ENCODE measurements at regions not wholly inside any gene's neighbourhood (a gene's known extent, or its start where the extent isn't known, plus 50 kb on each side); places are given as distances from the start of the nearest gene placed in this dataset.

DNA sequence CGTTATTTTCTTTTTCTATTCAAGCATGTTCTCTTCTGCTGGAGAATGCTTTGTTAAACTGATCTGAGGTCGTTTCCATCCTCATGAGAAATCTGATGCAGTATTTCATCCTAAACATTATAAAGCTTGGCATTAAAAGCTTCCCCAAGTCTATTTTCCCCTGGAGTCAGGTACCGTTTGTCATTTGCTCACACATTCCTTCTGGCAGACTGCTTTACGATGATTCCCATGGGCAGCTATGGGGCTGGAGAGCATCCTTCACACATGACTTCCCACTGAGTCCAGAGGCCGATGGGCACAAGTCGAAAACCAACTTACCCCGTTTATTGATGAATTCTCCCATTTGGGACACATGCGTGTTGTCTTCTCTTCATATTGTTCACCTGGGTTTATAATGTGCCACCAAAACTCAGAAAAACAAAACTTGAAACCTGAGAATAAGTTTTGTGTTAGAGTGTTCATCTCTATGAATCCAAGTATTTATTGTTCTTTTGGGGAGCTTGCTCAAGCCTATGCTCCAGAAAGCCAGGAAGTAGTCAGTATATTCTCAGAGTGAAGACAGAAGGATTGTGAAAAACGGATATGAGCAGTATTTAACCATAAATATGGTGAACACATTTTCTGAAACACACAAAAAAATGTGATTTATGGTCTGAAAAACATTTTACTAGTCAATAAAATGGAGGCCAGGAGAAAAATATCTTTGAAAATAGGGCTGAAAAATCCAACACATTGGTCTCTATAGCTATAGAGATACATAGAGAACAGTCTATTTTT lies 298.8 kb upstream of the NOCT start:
- DNase-seq (ENCODE audit: low read depth): no peak
- TF ChIP-seq CTCF (conservative IDR thresholded peaks at IDR 0.05; ENCODE audit: low read depth, low read length): no peak
- H3K4me3 ChIP-seq (ENCODE audit: low read depth, low read length): no peak overlapping the region

- TF ChIP-seq CTCF (conservative IDR thresholded peaks at IDR 0.05; ENCODE audit: low read depth, low read length): no peak
- DNase-seq (ENCODE audit: low read depth): no peak
- H3K4me3 ChIP-seq (ENCODE audit: low read depth, low read length): no peak overlapping the region
Observed at GRCh38 chr4:138710297-138710696, 305.3 kb upstream of the NOCT start.

DNA sequence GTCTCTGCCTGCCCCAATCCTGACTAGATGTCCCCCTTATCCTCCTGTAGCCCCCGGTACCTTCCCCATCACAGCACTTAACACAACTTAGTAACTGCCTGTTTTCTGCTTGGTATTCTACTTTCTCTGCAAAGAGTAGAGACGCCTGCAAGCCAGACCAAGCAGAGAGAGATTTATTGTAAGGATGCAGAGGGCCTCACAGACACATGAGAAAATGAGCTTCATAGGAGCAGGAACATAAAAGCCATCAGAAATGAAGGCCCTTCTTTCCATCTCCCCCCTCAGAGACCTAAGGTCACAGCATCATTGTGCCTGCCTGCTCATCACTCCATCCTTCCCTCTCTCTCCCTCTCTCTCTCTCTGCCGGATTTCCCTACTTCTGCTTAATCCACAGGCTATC lies 305.7 kb upstream of the NOCT start:
- DNase-seq (ENCODE audit: low read depth): no peak
- TF ChIP-seq CTCF (conservative IDR thresholded peaks at IDR 0.05; ENCODE audit: low read depth, low read length): no peak
- no peak overlapping the region for H3K4me3 ChIP-seq (ENCODE audit: low read depth, low read length)

- no peak for TF ChIP-seq CTCF (conservative IDR thresholded peaks at IDR 0.05; ENCODE audit: low read depth, low read length)
- DNase-seq (ENCODE audit: low read depth): no peak
- no peak overlapping the region for H3K4me3 ChIP-seq (ENCODE audit: low read depth, low read length)
Observed at GRCh38 chr4:138707746-138708677, 307.6 kb upstream of the NOCT start.

- H3K4me3 ChIP-seq (ENCODE audit: low read depth, low read length): no peak overlapping the region
- DNase-seq (ENCODE audit: low read depth): no peak
- no peak for TF ChIP-seq CTCF (conservative IDR thresholded peaks at IDR 0.05; ENCODE audit: low read depth, low read length)
Observed at GRCh38 chr4:138706201-138706600, 309.4 kb upstream of the NOCT start.

GRCh38 chr4:138702190-138702824 lies 313.3 kb upstream of the NOCT start:
- DNase-seq (ENCODE audit: low read depth): no peak
- no peak for TF ChIP-seq CTCF (conservative IDR thresholded peaks at IDR 0.05; ENCODE audit: low read depth, low read length)
- no peak overlapping the region for H3K4me3 ChIP-seq (ENCODE audit: low read depth, low read length)

All from choroid plexus epithelial cell (primary cell).